ENCODE measurements at regions not wholly inside any gene's neighbourhood (a gene's known extent, or its start where the extent isn't known, plus 50 kb on each side); places are given as distances from the start of the nearest gene placed in this dataset.
A peak's percentile ranks its signal among the peaks of the same experiment; 100 is the strongest.

- ChIA-PET CTCF (no interaction called here), POLR2A (no interaction called here)
- Mint-ChIP-seq H3K4me1 (peaks cover 0 to 24% (median 9%) of the 10 kb centered on the region in 7 donors), H3K27me3 (no peaks in the 10 kb centered on the region), H3K4me3 (no peak overlapping the region), H3K27ac (peak overlapping the region in 1 of 9 donors; percentile 13), H3K36me3 (peaks cover 0 to 9% (median 6%) of the 10 kb centered on the region in 5 donors), H3K9me3 (peaks cover 0 to 8% (median 0%) of the 10 kb centered on the region in 11 donors)
- H3K4me1 ChIP-seq (ENCODE audit: control insufficient read depth in 2 of 2, insufficient read depth in 2 of 2, low read length in 2 of 2), result no peaks in the 10 kb centered on the region
- H3K27me3 ChIP-seq (ENCODE audit: control insufficient read depth in 2 of 2, insufficient read depth in 2 of 2, low read length in 2 of 2), result no peaks in the 10 kb centered on the region
- no peak overlapping the region for H3K4me3 ChIP-seq (ENCODE audit: low read length)
- ATAC-seq (no peak), DNase-seq (no peak)
- no peaks in the 10 kb centered on the region for H3K36me3 ChIP-seq (ENCODE audit: control insufficient read depth in 2 of 3, insufficient read depth in 3 of 3, low read length in 3 of 3)
- intact Hi-C loops (cut with micrococcal nuclease), result no loop called here
- H3K27ac ChIP-seq (ENCODE audit: low read depth, low read length), result no peak overlapping the region
- no peaks in the 10 kb centered on the region for H3K9me3 ChIP-seq (ENCODE audit: control insufficient read depth in 2 of 3, low read length in 3 of 3)
These were observed 200.2 kb downstream of the FOXO1 start for GRCh38 chr13:40466272-40466671.

- Mint-ChIP-seq H3K4me1 (peaks cover 0 to 33% (median 13%) of the 10 kb centered on the region in 7 donors), H3K36me3 (peaks cover 0 to 9% (median 6%) of the 10 kb centered on the region in 5 donors), H3K4me3 (no peak overlapping the region), H3K9me3 (peaks cover 0 to 8% (median 0%) of the 10 kb centered on the region in 11 donors), H3K27me3 (no peaks in the 10 kb centered on the region), H3K27ac (peak overlapping the region in 1 of 9 donors; percentile 4)
- ChIA-PET CTCF (no interaction called here), POLR2A (no interaction called here)
- Histone ChIP-seq H3K36me3 (ENCODE audit: control insufficient read depth in 2 of 3, insufficient read depth in 3 of 3, low read length in 3 of 3) (no peaks in the 10 kb centered on the region), H3K9me3 (ENCODE audit: control insufficient read depth in 2 of 3, low read length in 3 of 3) (no peaks in the 10 kb centered on the region), H3K4me3 (ENCODE audit: low read length) (no peak overlapping the region), H3K27me3 (ENCODE audit: control insufficient read depth in 2 of 2, insufficient read depth in 2 of 2, low read length in 2 of 2) (no peaks in the 10 kb centered on the region), H3K27ac (ENCODE audit: low read depth, low read length) (no peak overlapping the region), H3K4me1 (ENCODE audit: control insufficient read depth in 2 of 2, insufficient read depth in 2 of 2, low read length in 2 of 2) (no peaks in the 10 kb centered on the region)
- ATAC-seq, result no peak
- intact Hi-C loops (cut with micrococcal nuclease), result no loop called here
- no peak for DNase-seq
These were observed 198.1 kb downstream of the FOXO1 start for GRCh38 chr13:40468227-40468838.

- H3K4me3 ChIP-seq (ENCODE audit: low read length), result no peak overlapping the region
- DNase-seq, result no peak
- peaks cover 0 to 8% (median 0%) of the 10 kb centered on the region in 11 donors for H3K9me3 Mint-ChIP-seq
- H3K27ac ChIP-seq (ENCODE audit: low read depth, low read length), result no peak overlapping the region
- ATAC-seq, result no peak
- no peaks in the 10 kb centered on the region for H3K4me1 ChIP-seq (ENCODE audit: control insufficient read depth in 2 of 2, insufficient read depth in 2 of 2, low read length in 2 of 2)
- no peak overlapping the region for H3K4me3 Mint-ChIP-seq
- no peak overlapping the region for H3K27ac Mint-ChIP-seq
- CTCF ChIA-PET, result interaction anchor here (0.8 kb wide), 1 partner anchor 16 kb away, joined by 3 read pairs; no protein-coding TSS in a partner anchor
- no peaks in the 10 kb centered on the region for H3K27me3 Mint-ChIP-seq
- POLR2A ChIA-PET, result interaction anchor here (0.9 kb wide), 1 partner anchor 14 kb away, joined by 4 read pairs; no protein-coding TSS in a partner anchor
- no peaks in the 10 kb centered on the region for H3K27me3 ChIP-seq (ENCODE audit: control insufficient read depth in 2 of 2, insufficient read depth in 2 of 2, low read length in 2 of 2)
- H3K36me3 Mint-ChIP-seq, result peaks cover 0 to 12% (median 6%) of the 10 kb centered on the region in 5 donors
- no peaks in the 10 kb centered on the region for H3K9me3 ChIP-seq (ENCODE audit: control insufficient read depth in 2 of 3, low read length in 3 of 3)
- peaks cover 0 to 41% (median 23%) of the 10 kb centered on the region in 7 donors for H3K4me1 Mint-ChIP-seq
- intact Hi-C loops (cut with micrococcal nuclease), result no loop called here
- no peaks in the 10 kb centered on the region for H3K36me3 ChIP-seq (ENCODE audit: control insufficient read depth in 2 of 3, insufficient read depth in 3 of 3, low read length in 3 of 3)
These were observed 196.7 kb downstream of the FOXO1 start for GRCh38 chr13:40469581-40470310.

GRCh38 chr13:40470660-40471059 lies 195.8 kb downstream of the FOXO1 start:
- Mint-ChIP-seq H3K9me3 (peaks cover 0 to 11% (median 0%) of the 10 kb centered on the region in 11 donors), H3K27me3 (no peaks in the 10 kb centered on the region), H3K4me1 (peaks cover 0 to 48% (median 29%) of the 10 kb centered on the region in 7 donors), H3K4me3 (no peak overlapping the region), H3K36me3 (peaks cover 0 to 12% (median 6%) of the 10 kb centered on the region in 5 donors), H3K27ac (no peak overlapping the region)
- no peaks in the 10 kb centered on the region for H3K9me3 ChIP-seq (ENCODE audit: control insufficient read depth in 2 of 3, low read length in 3 of 3)
- no peaks in the 10 kb centered on the region for H3K27me3 ChIP-seq (ENCODE audit: control insufficient read depth in 2 of 2, insufficient read depth in 2 of 2, low read length in 2 of 2)
- H3K4me3 ChIP-seq (ENCODE audit: low read length), result no peak overlapping the region
- CTCF ChIA-PET, result interaction anchor here (1.2 kb wide), 1 partner anchor 401 kb away, joined by 3 read pairs; no protein-coding TSS in a partner anchor
- intact Hi-C loops (cut with micrococcal nuclease), result no loop called here
- no peaks in the 10 kb centered on the region for H3K4me1 ChIP-seq (ENCODE audit: control insufficient read depth in 2 of 2, insufficient read depth in 2 of 2, low read length in 2 of 2)
- H3K36me3 ChIP-seq (ENCODE audit: control insufficient read depth in 2 of 3, insufficient read depth in 3 of 3, low read length in 3 of 3), result no peaks in the 10 kb centered on the region
- ATAC-seq (no peak), DNase-seq (no peak)
- no peak overlapping the region for H3K27ac ChIP-seq (ENCODE audit: low read depth, low read length)
- POLR2A ChIA-PET, result interaction anchor here (0.9 kb wide), 1 partner anchor 13 kb away, joined by 4 read pairs; no protein-coding TSS in a partner anchor

GRCh38 chr13:40471076-40471475 lies 195.4 kb downstream of the FOXO1 start:
- Histone ChIP-seq H3K27me3 (ENCODE audit: control insufficient read depth in 2 of 2, insufficient read depth in 2 of 2, low read length in 2 of 2) (no peaks in the 10 kb centered on the region), H3K27ac (ENCODE audit: low read depth, low read length) (no peak overlapping the region), H3K9me3 (ENCODE audit: control insufficient read depth in 2 of 3, low read length in 3 of 3) (no peaks in the 10 kb centered on the region), H3K36me3 (ENCODE audit: control insufficient read depth in 2 of 3, insufficient read depth in 3 of 3, low read length in 3 of 3) (no peaks in the 10 kb centered on the region), H3K4me1 (ENCODE audit: control insufficient read depth in 2 of 2, insufficient read depth in 2 of 2, low read length in 2 of 2) (no peaks in the 10 kb centered on the region), H3K4me3 (ENCODE audit: low read length) (no peak overlapping the region)
- Mint-ChIP-seq H3K27ac (peak overlapping the region in 3 of 9 donors; percentile 44 to 75 (median 56)), H3K27me3 (no peaks in the 10 kb centered on the region), H3K9me3 (peaks cover 0 to 11% (median 0%) of the 10 kb centered on the region in 11 donors), H3K36me3 (peaks cover 0 to 9% (median 6%) of the 10 kb centered on the region in 5 donors), H3K4me3 (no peak overlapping the region), H3K4me1 (peaks cover 0 to 52% (median 33%) of the 10 kb centered on the region in 7 donors)
- intact Hi-C loops (cut with micrococcal nuclease), result no loop called here
- ATAC-seq, result no peak
- CTCF ChIA-PET, result interaction anchor here (1.2 kb wide), 1 partner anchor 402 kb away, joined by 3 read pairs; no protein-coding TSS in a partner anchor
- no peak for DNase-seq
- POLR2A ChIA-PET, result no interaction called here

GRCh38 chr13:40471911-40472310 lies 194.5 kb downstream of the FOXO1 start:
- Mint-ChIP-seq H3K36me3 (peaks cover 0 to 9% (median 6%) of the 10 kb centered on the region in 5 donors), H3K4me1 (peaks cover 2 to 58% (median 37%) of the 10 kb centered on the region in 7 donors), H3K27ac (peak overlapping the region in 1 of 9 donors; percentile 16), H3K27me3 (no peaks in the 10 kb centered on the region), H3K4me3 (no peak overlapping the region), H3K9me3 (peaks cover 0 to 11% (median 0%) of the 10 kb centered on the region in 11 donors)
- no peaks in the 10 kb centered on the region for H3K27me3 ChIP-seq (ENCODE audit: control insufficient read depth in 2 of 2, insufficient read depth in 2 of 2, low read length in 2 of 2)
- DNase-seq, result no peak
- no peaks in the 10 kb centered on the region for H3K9me3 ChIP-seq (ENCODE audit: control insufficient read depth in 2 of 3, low read length in 3 of 3)
- ChIA-PET CTCF (no interaction called here), POLR2A (interaction anchor here (1.3 kb wide), 1 partner anchor 9 kb away, joined by 3 read pairs; no protein-coding TSS in a partner anchor)
- H3K4me1 ChIP-seq (ENCODE audit: control insufficient read depth in 2 of 2, insufficient read depth in 2 of 2, low read length in 2 of 2), result peaks cover 0 to 4% of the 10 kb centered on the region in 2 donors
- intact Hi-C loops (cut with micrococcal nuclease), result no loop called here
- H3K4me3 ChIP-seq (ENCODE audit: low read length), result no peak overlapping the region
- no peak for ATAC-seq
- H3K36me3 ChIP-seq (ENCODE audit: control insufficient read depth in 2 of 3, insufficient read depth in 3 of 3, low read length in 3 of 3), result no peaks in the 10 kb centered on the region
- H3K27ac ChIP-seq (ENCODE audit: low read depth, low read length), result no peak overlapping the region

All from naive thymus-derived CD4-positive, alpha-beta T cell (primary cell).